NCI-H1048 (cell line): ENCODE measurements at regions not wholly inside any gene's neighbourhood (a gene's known extent, or its start where the extent isn't known, plus 50 kb on each side); places are given as distances from the start of the nearest gene placed in this dataset.

Experiments used
- DNase-seq: peaks from one replicate; lab custom pipeline; 2025; lab: John Stamatoyannopoulos, UW

- DNase-seq: no peak
These were observed 168.7 kb upstream of the HDAC4 start for GRCh38 chr2:239569401-239570090.

GRCh38 chr2:239568601-239569000 is 167.8 kb upstream of the HDAC4 start:
- DNase-seq: no peak

DNA sequence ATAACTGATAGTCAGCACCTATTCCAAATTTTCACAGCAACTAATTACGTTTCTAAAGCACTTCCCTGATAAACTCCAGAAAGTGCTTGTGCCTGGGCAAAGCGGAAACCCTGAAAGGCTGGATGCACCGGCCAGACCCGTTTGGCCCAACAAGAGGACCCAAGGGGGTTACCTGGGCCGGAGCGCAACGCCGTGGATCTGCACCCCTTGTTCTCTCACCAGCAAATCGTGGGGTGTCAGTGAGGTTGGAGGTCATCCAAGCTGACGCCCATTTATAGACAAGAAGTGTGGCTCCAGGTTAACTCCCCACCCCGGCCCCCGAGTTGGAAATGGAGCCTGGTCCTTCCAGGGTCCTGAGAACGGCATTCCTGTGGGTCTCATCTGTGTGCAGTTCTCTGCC is 167.0 kb upstream of the HDAC4 start:
- DNase-seq: no peak

DNA sequence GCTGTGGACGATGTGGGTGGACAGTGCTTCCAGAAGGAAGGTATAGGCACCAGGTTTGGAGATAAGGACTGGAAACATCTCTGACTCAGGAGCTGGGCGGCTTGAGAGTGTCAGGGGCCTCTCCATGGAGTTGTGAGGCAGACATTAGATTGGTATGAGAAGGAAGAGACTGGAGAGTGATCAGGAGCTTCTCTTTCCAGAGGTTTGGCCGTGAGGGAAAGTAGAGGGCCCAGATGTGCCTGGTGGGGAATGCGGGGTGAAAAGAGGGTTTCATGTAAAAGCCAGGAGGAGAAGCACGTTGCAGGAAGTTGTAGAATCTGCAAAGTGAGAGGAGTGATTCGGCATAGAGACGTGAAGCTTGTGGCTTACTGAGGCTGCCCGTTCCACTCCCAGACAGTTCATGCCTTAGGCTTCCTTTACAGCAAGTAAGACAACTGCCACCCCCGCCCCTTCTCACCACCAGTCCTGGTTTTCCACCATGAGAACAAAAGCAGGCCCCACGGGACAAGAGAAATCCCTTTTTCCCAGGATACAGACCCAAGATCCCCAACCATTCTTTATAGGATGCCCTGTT is 166.3 kb upstream of the HDAC4 start:
- DNase-seq: no peak

GRCh38 chr2:239566162-239566994 is 165.6 kb upstream of the HDAC4 start:
- no peak for DNase-seq

GRCh38 chr2:239564587-239564986 is 163.8 kb upstream of the HDAC4 start:
- no peak for DNase-seq

DNA sequence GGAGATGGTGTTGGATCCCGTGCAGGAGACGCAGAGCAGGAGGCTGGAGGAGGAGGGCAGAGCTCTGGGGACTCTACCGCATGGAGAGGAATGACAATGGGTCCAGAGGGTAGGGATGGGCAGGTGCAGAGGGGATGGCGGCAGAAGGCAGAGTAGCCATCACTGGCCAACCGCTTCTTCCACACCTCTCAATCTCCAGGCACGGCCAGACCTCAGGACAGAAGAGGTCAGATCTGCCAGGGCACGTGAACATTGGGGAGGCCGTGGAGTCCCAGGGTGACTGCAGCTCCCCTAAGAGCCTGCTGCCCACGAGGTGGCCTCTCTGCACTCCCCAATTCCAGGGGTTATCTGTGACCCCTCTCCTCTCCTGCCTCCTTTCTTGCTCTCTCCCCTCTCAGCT is 162.7 kb upstream of the HDAC4 start:
- no peak for DNase-seq

GRCh38 chr2:239561446-239562001 is 160.7 kb upstream of the HDAC4 start:
- no peak for DNase-seq

GRCh38 chr2:239559417-239560261 is 158.8 kb upstream of the HDAC4 start:
- no peak for DNase-seq

- DNase-seq: no peak
These were observed 157.8 kb upstream of the HDAC4 start for GRCh38 chr2:239558661-239559060.

DNA sequence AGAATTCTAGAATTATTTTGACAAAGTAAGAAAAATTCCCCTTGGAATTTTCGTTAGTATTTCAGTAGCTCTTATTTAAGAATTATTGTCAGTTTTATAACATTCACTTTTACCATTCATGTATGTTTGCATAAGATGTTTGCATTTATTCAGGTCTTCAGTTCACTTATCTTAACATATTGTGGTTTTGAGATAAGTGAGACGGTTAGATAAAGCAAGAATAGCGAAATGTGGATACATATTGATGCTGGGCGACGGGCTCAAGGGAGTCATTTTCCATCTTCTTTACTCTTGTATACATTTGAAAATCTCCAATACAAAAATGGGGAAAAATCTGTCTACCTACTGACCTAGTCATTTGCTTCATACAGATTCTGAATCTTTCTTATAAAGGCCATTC is 156.7 kb upstream of the HDAC4 start:
- DNase-seq: no peak

DNA sequence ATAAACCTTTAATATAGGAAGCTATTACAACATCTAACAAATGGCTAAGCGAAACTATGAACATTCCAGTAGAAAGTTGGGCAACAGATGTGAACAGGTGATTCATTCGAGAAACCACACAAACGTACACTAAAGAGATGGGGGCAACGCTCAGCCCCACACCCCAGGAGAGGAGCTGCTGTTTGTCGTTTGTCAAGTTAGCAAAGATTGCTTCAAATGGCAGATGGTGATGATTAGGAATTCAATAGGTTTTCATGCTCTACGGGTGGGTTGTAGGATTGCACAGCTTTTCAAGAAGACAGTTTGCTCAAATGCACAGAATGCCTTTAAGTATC is 154.7 kb upstream of the HDAC4 start:
- no peak for DNase-seq

DNA sequence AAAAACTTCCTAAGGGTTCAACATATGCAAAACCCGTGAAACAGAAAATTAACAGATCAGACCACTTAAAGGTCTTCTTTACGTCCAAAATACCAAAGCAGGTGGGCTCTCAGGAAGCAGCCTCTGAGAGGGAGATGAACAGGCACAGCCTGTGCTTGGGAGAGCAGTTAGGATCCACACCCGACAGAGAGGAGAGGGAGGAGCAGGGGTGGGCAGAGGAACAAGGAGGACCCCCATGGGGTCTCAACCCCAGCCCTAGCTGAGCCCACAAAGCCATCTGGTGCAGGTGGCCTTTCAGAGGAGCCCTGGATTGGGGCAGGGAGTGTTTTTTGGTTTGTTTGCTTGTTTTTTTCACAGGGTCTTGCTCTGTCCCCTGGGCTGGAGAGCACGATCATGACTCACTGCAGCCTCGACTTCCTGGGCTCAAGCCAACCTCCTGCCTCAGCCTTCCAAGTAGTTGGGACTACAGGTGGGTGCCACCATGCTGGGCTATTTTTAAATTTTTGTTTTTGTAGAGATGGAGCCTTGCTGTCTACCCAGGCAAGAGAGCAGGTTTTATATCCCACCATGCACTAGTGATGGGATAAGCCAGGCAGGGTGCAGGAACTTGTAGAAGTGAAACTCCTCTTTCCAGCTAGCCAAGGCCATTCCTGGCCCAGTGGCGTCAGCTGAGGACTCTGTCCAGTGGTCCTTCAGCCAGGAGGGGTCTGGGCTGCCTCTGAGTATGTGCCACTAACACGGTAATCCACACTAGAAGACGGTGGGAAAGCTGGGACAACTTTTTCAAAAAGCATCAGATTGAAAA is 154.1 kb upstream of the HDAC4 start:
- DNase-seq: no peak

GRCh38 chr2:239553376-239554000 is 152.7 kb upstream of the HDAC4 start:
- no peak for DNase-seq

DNA sequence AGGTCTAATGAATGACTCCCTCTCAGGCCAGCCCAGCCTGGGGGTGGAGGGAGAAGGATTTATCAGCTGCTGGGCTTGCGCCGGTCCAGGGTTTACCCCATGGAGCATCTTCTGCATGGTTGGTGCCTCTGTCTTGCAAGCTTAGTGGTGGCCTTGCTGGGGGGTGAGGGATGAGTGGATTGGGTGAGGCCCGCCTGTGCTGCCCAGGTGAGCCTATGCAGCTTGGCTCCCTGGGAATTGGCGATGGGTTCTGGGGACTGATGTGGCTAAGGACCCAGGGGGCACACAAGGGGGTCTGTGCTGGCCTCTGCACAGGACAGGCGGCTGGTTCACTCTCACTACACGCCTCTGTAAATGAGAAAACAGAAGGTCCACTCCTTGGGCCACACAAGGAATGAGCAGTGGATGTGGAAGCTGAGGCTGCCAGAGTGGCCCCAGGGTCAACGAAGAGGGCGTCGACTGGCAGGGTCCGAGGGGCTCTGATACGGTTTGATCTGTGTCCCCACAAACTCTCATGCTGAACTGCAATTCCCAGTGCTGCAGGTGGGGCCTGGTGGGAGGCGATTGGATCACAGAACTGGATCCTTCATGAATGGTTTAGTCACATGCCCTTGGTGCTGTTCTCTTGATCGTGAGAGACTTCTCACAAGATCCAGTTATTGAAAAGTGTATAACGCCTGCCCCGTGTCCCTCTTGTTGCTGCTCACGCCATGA is 151.6 kb upstream of the HDAC4 start:
- DNase-seq: no peak

GRCh38 chr2:239551206-239551605 is 150.4 kb upstream of the HDAC4 start:
- DNase-seq: no peak

DNA sequence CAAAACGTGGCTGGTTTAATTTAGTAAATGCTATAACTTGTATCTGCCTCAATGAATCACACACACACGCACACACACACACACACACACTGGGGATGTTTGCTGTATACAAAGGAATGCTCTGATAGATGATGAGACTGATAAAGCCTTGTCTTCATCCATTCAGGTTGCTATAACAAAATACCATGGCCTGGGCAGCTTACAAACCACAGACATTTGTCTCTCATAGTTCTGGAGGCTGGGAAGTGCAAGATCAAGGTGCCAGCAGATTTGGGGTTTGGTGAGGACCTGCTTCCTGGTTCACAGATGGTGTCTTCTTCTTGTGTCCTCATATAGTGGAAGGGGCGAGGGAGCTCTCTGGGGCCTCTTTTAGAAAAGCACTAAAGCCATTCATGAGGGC is 149.5 kb upstream of the HDAC4 start:
- DNase-seq: no peak

DNA sequence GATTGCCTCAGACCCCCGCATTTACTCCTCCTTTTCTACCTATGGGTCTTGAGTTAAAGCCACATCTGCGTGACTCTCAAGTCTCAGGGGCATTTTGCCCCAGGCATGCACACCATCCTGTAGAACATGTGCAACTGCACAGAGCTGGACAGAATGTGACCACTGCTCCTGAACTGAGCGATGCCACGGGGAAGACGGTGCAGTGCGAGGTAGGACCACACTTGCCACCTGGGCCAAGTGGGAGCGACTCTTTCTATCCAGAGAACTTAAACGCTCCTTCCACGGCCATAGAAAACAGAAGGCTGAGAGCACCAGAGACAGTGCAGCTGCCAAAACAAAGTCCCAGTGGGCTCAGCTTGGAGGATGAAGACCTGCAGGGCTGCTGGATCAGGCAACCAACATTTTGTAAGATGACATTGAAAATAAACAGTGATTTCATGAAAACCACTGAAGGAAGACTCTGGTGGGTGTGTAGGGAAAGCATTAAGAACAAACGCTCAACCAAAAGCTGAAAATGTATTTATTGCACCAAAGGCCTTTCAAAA is 149.0 kb upstream of the HDAC4 start:
- DNase-seq: no peak

DNA sequence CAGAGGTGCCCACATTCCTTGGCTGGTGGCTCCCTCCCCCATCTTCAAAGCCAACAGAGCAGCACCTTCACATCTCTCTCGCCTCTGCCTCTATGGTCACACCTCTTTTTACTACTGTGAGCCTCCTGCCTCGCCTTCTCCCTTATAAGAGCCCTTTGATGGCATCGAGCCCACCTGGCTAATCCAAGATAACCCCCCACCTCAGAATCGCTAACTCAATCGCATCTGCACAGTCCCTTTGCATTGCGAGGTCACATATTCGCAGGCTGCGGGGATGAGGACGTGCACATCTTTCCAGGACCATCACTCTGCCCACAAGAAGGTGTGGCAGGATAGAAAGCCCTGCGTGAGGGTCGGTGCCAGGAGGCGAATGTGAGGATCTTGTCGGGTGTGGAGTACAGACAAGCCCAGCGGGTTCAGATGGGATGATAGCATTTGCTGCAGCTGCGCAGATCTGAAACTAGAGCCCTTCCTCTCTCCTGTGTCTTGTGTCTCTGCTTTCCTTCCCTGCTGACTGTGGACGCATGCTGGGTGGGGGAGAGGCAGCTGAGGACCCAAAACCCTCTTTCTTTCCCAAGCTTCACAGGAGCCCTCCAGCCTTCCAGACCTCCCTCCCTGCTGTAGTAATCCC is 148.3 kb upstream of the HDAC4 start:
- no peak for DNase-seq
